ENCODE measurements at regions not wholly inside any gene's neighbourhood (a gene's known extent, or its start where the extent isn't known, plus 50 kb on each side); places are given as distances from the start of the nearest gene placed in this dataset.

GRCh38 chr20:39643292-39643691 lies 681.1 kb downstream of the DHX35 start:
- no peak for TF ChIP-seq CTCF (conservative IDR thresholded peaks at IDR 0.05; ENCODE audit: low read length)
- no peak for TF ChIP-seq EZH2phosphoT487 (IDR thresholded peaks at IDR 0.05; ENCODE audit: borderline replicate concordance)
